Natural killer cell (primary cell): ENCODE measurements at regions not wholly inside any gene's neighbourhood (a gene's known extent, or its start where the extent isn't known, plus 50 kb on each side); places are given as distances from the start of the nearest gene placed in this dataset.

Experiments used
- ATAC-seq, 3 donors: fragments of 150-1000 bp in 2 of 3; fragments of 200-7000 bp in 1 of 3; cut with Tn5 transposase; 1 replicate in 1 of 3; 2 replicates in 2 of 3; pipeline ENCODE4 v1.10.0; 2021; ENCODE audit warnings: mild to moderate bottlenecking in 2 of 3, moderate library complexity in 2 of 3
- DNase-seq, 2 donors: peaks; one replicate each; pipeline versions ENCODE4 v3.0.0 to v3.0.0-alpha.2; 2013 to 2021; ENCODE audit warnings: mixed read lengths in 1 of 2
- H3K27ac ChIP-seq: one replicate; pipeline ENCODE4 v1.5.1; 2013; ENCODE audit warnings: mild to moderate bottlenecking, low read length
- H3K27me3 ChIP-seq: one replicate; pipeline ENCODE4 v1.6.1; 2013; ENCODE audit warnings: low read length; ENCODE audit not compliant: control insufficient read depth, insufficient read depth
- H3K36me3 ChIP-seq: one replicate; pipeline ENCODE4 v1.6.1; 2013; ENCODE audit warnings: low read length; ENCODE audit not compliant: control insufficient read depth, insufficient read depth
- H3K4me1 ChIP-seq: one replicate; pipeline ENCODE4 v1.6.1; 2013; ENCODE audit warnings: low read length; ENCODE audit not compliant: control insufficient read depth, insufficient read depth
- H3K4me3 ChIP-seq: one replicate; pipeline ENCODE4 v1.5.1; 2013; ENCODE audit warnings: low read length
- H3K9me3 ChIP-seq: one replicate; pipeline ENCODE4 v1.6.1; 2013; ENCODE audit warnings: low read length; ENCODE audit not compliant: control insufficient read depth, insufficient read depth
- H3K27ac Mint-ChIP-seq, 2 donors: one replicate each; pipeline ENCODE4 v1.8.0; 2022; ENCODE audit warnings: mild to moderate bottlenecking in 2 of 2, mixed read lengths in 2 of 2, moderate library complexity in 1 of 2
- H3K27me3 Mint-ChIP-seq, 2 donors: one replicate each; pipeline ENCODE4 v1.8.0; 2022; ENCODE audit warnings: low read depth in 2 of 2, mixed read lengths in 2 of 2
- H3K36me3 Mint-ChIP-seq: one replicate; pipeline ENCODE4 v1.8.0; 2022; ENCODE audit warnings: mixed read lengths
- H3K4me1 Mint-ChIP-seq, 2 donors: one replicate each; pipeline ENCODE4 v1.8.0; 2022; ENCODE audit warnings: mixed read lengths in 2 of 2
- H3K4me3 Mint-ChIP-seq: one replicate; pipeline ENCODE4 v1.8.0; 2022; ENCODE audit warnings: mild to moderate bottlenecking, moderate library complexity, mixed read lengths
- H3K9me3 Mint-ChIP-seq, 2 donors: one replicate each; pipeline ENCODE4 v1.8.0; 2022; ENCODE audit warnings: mixed read lengths in 2 of 2
- WGBS: methylation state at CpG from one replicate; pipeline ENCODE4 v1.1.7; 2013; ENCODE audit warnings: missing lambda C conversion rate; ENCODE audit not compliant: insufficient coverage; 5-methylcytosine and 5-hydroxymethylcytosine counted together
- intact Hi-C: fragments of 100-400 bp; cut with micrococcal nuclease; formaldehyde crosslinking; loops from one replicate; pipeline ENCODE4 v1.14.2; 2022
- TF ChIP-seq, protein P1 (sequence below): fragments of 200-600 bp; IDR thresholded peaks from one replicate; pipeline ENCODE4 v1.8.0; 2022; ENCODE audit warnings: antibody characterized with exemption

GRCh38 chr6:93916716-93917115 lies 497.4 kb upstream of the EPHA7 start:
- Histone ChIP-seq H3K27ac (no peak overlapping the region), H3K27me3 (no peaks in the 10 kb centered on the region), H3K4me3 (no peak overlapping the region), H3K36me3 (no peaks in the 10 kb centered on the region), H3K9me3 (no peaks in the 10 kb centered on the region), H3K4me1 (no peaks in the 10 kb centered on the region)
- no peak for ATAC-seq
- no peak overlapping the region for H3K4me3 Mint-ChIP-seq
- no peaks in the 10 kb centered on the region for H3K27me3 Mint-ChIP-seq
- H3K27ac Mint-ChIP-seq: no peak overlapping the region
- H3K9me3 Mint-ChIP-seq: peaks cover 13 to 20% of the 10 kb centered on the region in 2 donors
- intact Hi-C loops: no loop called here
- 83% methylated on average over 1 of the region's 1 CpG for WGBS
- peaks cover 5% of the 10 kb centered on the region for H3K36me3 Mint-ChIP-seq
- no peaks in the 10 kb centered on the region for H3K4me1 Mint-ChIP-seq
- DNase-seq: no peak
- TF ChIP-seq, protein P1, sequence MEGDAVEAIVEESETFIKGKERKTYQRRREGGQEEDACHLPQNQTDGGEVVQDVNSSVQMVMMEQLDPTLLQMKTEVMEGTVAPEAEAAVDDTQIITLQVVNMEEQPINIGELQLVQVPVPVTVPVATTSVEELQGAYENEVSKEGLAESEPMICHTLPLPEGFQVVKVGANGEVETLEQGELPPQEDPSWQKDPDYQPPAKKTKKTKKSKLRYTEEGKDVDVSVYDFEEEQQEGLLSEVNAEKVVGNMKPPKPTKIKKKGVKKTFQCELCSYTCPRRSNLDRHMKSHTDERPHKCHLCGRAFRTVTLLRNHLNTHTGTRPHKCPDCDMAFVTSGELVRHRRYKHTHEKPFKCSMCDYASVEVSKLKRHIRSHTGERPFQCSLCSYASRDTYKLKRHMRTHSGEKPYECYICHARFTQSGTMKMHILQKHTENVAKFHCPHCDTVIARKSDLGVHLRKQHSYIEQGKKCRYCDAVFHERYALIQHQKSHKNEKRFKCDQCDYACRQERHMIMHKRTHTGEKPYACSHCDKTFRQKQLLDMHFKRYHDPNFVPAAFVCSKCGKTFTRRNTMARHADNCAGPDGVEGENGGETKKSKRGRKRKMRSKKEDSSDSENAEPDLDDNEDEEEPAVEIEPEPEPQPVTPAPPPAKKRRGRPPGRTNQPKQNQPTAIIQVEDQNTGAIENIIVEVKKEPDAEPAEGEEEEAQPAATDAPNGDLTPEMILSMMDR: no peak

GRCh38 chr6:93915961-93916360 lies 496.6 kb upstream of the EPHA7 start:
- Mint-ChIP-seq H3K4me3 (no peak overlapping the region), H3K36me3 (peaks cover 5% of the 10 kb centered on the region), H3K4me1 (no peaks in the 10 kb centered on the region), H3K27me3 (no peaks in the 10 kb centered on the region), H3K27ac (no peak overlapping the region), H3K9me3 (peaks cover 11 to 23% of the 10 kb centered on the region in 2 donors)
- DNase-seq (no peak), ATAC-seq (no peak)
- no peaks in the 10 kb centered on the region for H3K9me3 ChIP-seq
- no peak overlapping the region for H3K4me3 ChIP-seq
- H3K27me3 ChIP-seq: no peaks in the 10 kb centered on the region
- TF ChIP-seq, protein P1: no peak
- no peaks in the 10 kb centered on the region for H3K4me1 ChIP-seq
- intact Hi-C loops: no loop called here
- no peak overlapping the region for H3K27ac ChIP-seq
- H3K36me3 ChIP-seq: no peaks in the 10 kb centered on the region

DNA sequence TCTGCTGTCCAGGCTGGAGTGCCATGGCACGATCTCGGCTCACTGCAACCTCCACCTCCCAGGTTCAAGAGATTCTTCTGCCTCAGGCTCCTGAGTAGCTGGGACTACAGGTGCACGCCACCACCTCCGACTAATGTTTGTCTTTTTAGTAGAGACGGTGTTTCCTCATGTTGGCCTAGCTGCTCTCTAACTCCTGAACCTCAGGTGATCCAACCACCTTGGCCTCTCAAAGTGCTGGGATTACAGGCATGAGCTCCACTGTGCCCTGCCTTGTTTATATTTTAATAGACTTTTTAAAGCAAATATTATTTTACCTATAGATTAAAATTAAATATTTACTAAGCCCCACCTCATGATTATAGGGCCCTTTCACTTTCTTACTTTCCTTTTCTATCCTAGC lies 483.2 kb upstream of the EPHA7 start:
- no peaks in the 10 kb centered on the region for H3K4me1 Mint-ChIP-seq
- 92% methylated on average over 5 of the region's 5 CpGs for WGBS

GRCh38 chr6:93900142-93900541 lies 480.8 kb upstream of the EPHA7 start:
- H3K4me3 ChIP-seq: no peak overlapping the region
- H3K27ac ChIP-seq: no peak overlapping the region
- H3K4me1 Mint-ChIP-seq: no peaks in the 10 kb centered on the region
- no peaks in the 10 kb centered on the region for H3K27me3 Mint-ChIP-seq
- DNase-seq (no peak), ATAC-seq (no peak)
- H3K36me3 Mint-ChIP-seq: no peaks in the 10 kb centered on the region
- H3K36me3 ChIP-seq: no peaks in the 10 kb centered on the region
- H3K4me1 ChIP-seq: no peaks in the 10 kb centered on the region
- H3K9me3 Mint-ChIP-seq: peaks cover 17 to 20% of the 10 kb centered on the region in 2 donors
- no peaks in the 10 kb centered on the region for H3K27me3 ChIP-seq
- TF ChIP-seq, protein P1: no peak
- intact Hi-C loops: no loop called here
- H3K9me3 ChIP-seq: no peaks in the 10 kb centered on the region
- no peak overlapping the region for H3K27ac Mint-ChIP-seq
- no peak overlapping the region for H3K4me3 Mint-ChIP-seq

More for the DNA sequence above, 483.2 kb upstream of the EPHA7 start:
- no peak for DNase-seq
- no peak overlapping the region for H3K4me3 Mint-ChIP-seq
- no peaks in the 10 kb centered on the region for H3K36me3 Mint-ChIP-seq
- H3K4me1 ChIP-seq: no peaks in the 10 kb centered on the region
- H3K27ac Mint-ChIP-seq: no peak overlapping the region
- no peak for ATAC-seq
- H3K9me3 Mint-ChIP-seq: peaks cover 18 to 22% of the 10 kb centered on the region in 2 donors
- H3K4me3 ChIP-seq: no peak overlapping the region
- no peaks in the 10 kb centered on the region for H3K36me3 ChIP-seq
- H3K9me3 ChIP-seq: no peaks in the 10 kb centered on the region
- TF ChIP-seq, protein P1: no peak
- H3K27me3 ChIP-seq: no peaks in the 10 kb centered on the region
- no peak overlapping the region for H3K27ac ChIP-seq
- intact Hi-C loops: no loop called here
- H3K27me3 Mint-ChIP-seq: no peaks in the 10 kb centered on the region
